ENCODE measurements at regions not wholly inside any gene's neighbourhood (a gene's known extent, or its start where the extent isn't known, plus 50 kb on each side); places are given as distances from the start of the nearest gene placed in this dataset.

- no peak overlapping the region for H3K4me3 ChIP-seq (ENCODE audit: insufficient read depth, low read depth, low read length)
- Mint-ChIP-seq H3K36me3 (ENCODE audit: low read depth, unreplicated experiment) (no peaks in the 10 kb centered on the region), H3K4me1 (ENCODE audit: low read depth, unreplicated experiment) (no peaks in the 10 kb centered on the region), H3K4me3 (ENCODE audit: unreplicated experiment) (no peak overlapping the region), H3K9me3 (ENCODE audit: unreplicated experiment) (no peaks in the 10 kb centered on the region), H3K27me3 (ENCODE audit: low read depth, unreplicated experiment) (no peaks in the 10 kb centered on the region), H3K27ac (ENCODE audit: unreplicated experiment) (no peak overlapping the region)
- H2AFZ ChIP-seq (ENCODE audit: low read depth, low read length): no peak overlapping the region
- no peak overlapping the region for H3K4me2 ChIP-seq (ENCODE audit: low read length)
- H3K79me2 ChIP-seq (ENCODE audit: insufficient read depth, low read length): no peaks in the 10 kb centered on the region
- TF ChIP-seq CTCF (IDR thresholded peaks at IDR 0.05; ENCODE audit: insufficient read depth, low read depth, low read length): no peak
- TF ChIP-seq EZH2 (IDR thresholded peaks at IDR 0.05; ENCODE audit: insufficient read depth, low read length): no peak
- no peaks in the 10 kb centered on the region for H4K20me1 ChIP-seq (ENCODE audit: insufficient read depth, low read length)
- no peaks in the 10 kb centered on the region for H3K36me3 ChIP-seq (ENCODE audit: insufficient read depth, low read length)
- FAIRE-seq: no peak
- H3K27ac ChIP-seq (ENCODE audit: low read depth, low read length): no peak overlapping the region
- no peaks in the 10 kb centered on the region for H3K4me1 ChIP-seq (ENCODE audit: insufficient read depth, low read length)
- H3K9me3 ChIP-seq (ENCODE audit: insufficient read depth, low read depth, low read length): no peaks in the 10 kb centered on the region
- H3K27me3 ChIP-seq (ENCODE audit: insufficient read depth, low read length): no peaks in the 10 kb centered on the region
- H3K9ac ChIP-seq (ENCODE audit: low read length): no peak overlapping the region
- no peak for DNase-seq (ENCODE audit: low read depth)
These were observed 131.1 kb downstream of the SLC25A46 start for GRCh38 chr5:110869927-110870326.

GRCh38 chr5:110872200-110872599 lies 133.4 kb downstream of the SLC25A46 start:
- FAIRE-seq: no peak
- H3K27me3 Mint-ChIP-seq (ENCODE audit: low read depth, unreplicated experiment): no peaks in the 10 kb centered on the region

GRCh38 chr5:110872963-110873362 lies 134.2 kb downstream of the SLC25A46 start:
- TF ChIP-seq EZH2 (IDR thresholded peaks at IDR 0.05; ENCODE audit: insufficient read depth, low read length) (no peak), CTCF (IDR thresholded peaks at IDR 0.05; ENCODE audit: insufficient read depth, low read depth, low read length) (no peak)
- Histone ChIP-seq H3K4me3 (ENCODE audit: insufficient read depth, low read depth, low read length) (no peak overlapping the region), H3K4me2 (ENCODE audit: low read length) (no peak overlapping the region), H3K9me3 (ENCODE audit: insufficient read depth, low read depth, low read length) (no peaks in the 10 kb centered on the region), H3K9ac (ENCODE audit: low read length) (no peak overlapping the region), H3K27me3 (ENCODE audit: insufficient read depth, low read length) (no peaks in the 10 kb centered on the region), H4K20me1 (ENCODE audit: insufficient read depth, low read length) (no peaks in the 10 kb centered on the region), H3K79me2 (ENCODE audit: insufficient read depth, low read length) (no peaks in the 10 kb centered on the region), H3K4me1 (ENCODE audit: insufficient read depth, low read length) (no peaks in the 10 kb centered on the region), H2AFZ (ENCODE audit: low read depth, low read length) (no peak overlapping the region), H3K36me3 (ENCODE audit: insufficient read depth, low read length) (no peaks in the 10 kb centered on the region), H3K27ac (ENCODE audit: low read depth, low read length) (no peak overlapping the region)
- Mint-ChIP-seq H3K27ac (ENCODE audit: unreplicated experiment) (no peak overlapping the region), H3K4me1 (ENCODE audit: low read depth, unreplicated experiment) (no peaks in the 10 kb centered on the region), H3K36me3 (ENCODE audit: low read depth, unreplicated experiment) (no peaks in the 10 kb centered on the region), H3K27me3 (ENCODE audit: low read depth, unreplicated experiment) (no peaks in the 10 kb centered on the region), H3K4me3 (ENCODE audit: unreplicated experiment) (no peak overlapping the region), H3K9me3 (ENCODE audit: unreplicated experiment) (no peaks in the 10 kb centered on the region)
- DNase-seq (ENCODE audit: low read depth) (no peak), FAIRE-seq (no peak)

More at GRCh38 chr5:110872200-110872599, 133.4 kb downstream of the SLC25A46 start:
- Histone ChIP-seq H3K4me3 (ENCODE audit: insufficient read depth, low read depth, low read length) (no peak overlapping the region), H3K4me1 (ENCODE audit: insufficient read depth, low read length) (no peaks in the 10 kb centered on the region), H2AFZ (ENCODE audit: low read depth, low read length) (no peak overlapping the region), H4K20me1 (ENCODE audit: insufficient read depth, low read length) (no peaks in the 10 kb centered on the region), H3K9ac (ENCODE audit: low read length) (no peak overlapping the region), H3K4me2 (ENCODE audit: low read length) (no peak overlapping the region), H3K27me3 (ENCODE audit: insufficient read depth, low read length) (no peaks in the 10 kb centered on the region), H3K36me3 (ENCODE audit: insufficient read depth, low read length) (no peaks in the 10 kb centered on the region), H3K9me3 (ENCODE audit: insufficient read depth, low read depth, low read length) (no peaks in the 10 kb centered on the region), H3K27ac (ENCODE audit: low read depth, low read length) (no peak overlapping the region), H3K79me2 (ENCODE audit: insufficient read depth, low read length) (no peaks in the 10 kb centered on the region)
- DNase-seq (ENCODE audit: low read depth): no peak
- TF ChIP-seq CTCF (IDR thresholded peaks at IDR 0.05; ENCODE audit: insufficient read depth, low read depth, low read length): no peak
- Mint-ChIP-seq H3K4me3 (ENCODE audit: unreplicated experiment) (no peak overlapping the region), H3K27ac (ENCODE audit: unreplicated experiment) (no peak overlapping the region), H3K36me3 (ENCODE audit: low read depth, unreplicated experiment) (no peaks in the 10 kb centered on the region), H3K4me1 (ENCODE audit: low read depth, unreplicated experiment) (no peaks in the 10 kb centered on the region), H3K9me3 (ENCODE audit: unreplicated experiment) (no peaks in the 10 kb centered on the region)

Measured in astrocyte (in vitro differentiated cells and primary cell).